Stimulated activated CD4-positive, alpha-beta T cell treated with anti-CD3 and anti-CD28 coated beads, Interleukin-4, amount 100 ng/mL, for 24 hours (primary cell): ENCODE measurements at regions not wholly inside any gene's neighbourhood (a gene's known extent, or its start where the extent isn't known, plus 50 kb on each side); places are given as distances from the start of the nearest gene placed in this dataset.

ENCODE experiments used
- DNase-seq: peaks from one replicate; pipeline ENCODE4 v3.0.0-alpha.2; 2020

DNA sequence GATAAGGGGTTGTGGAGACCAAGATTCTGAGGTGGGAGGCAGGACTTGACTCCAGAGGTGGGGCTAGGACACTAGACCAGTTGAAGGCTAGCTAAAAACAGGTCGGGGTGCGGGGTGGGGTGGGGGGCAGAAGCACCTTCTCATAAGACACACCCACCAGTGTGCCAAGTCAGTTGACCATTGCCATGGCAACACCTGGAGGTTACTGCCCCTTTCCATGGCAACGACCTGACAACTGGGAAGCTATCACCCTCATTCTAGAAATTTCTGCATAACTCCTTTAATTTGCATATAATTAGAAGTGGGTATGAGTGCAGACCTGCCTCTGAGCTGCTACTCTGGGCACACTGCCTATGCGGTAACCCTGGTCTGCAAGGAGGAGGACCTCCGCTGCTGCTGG is 53.9 kb upstream of the ALOX12 start:
- no peak for DNase-seq

GRCh38 chr17:6943406-6943805 is 52.4 kb upstream of the ALOX12 start:
- DNase-seq = no peak
